Esophagus muscularis mucosa (tissue), 4 donors: ENCODE measurements at regions not wholly inside any gene's neighbourhood (a gene's known extent, or its start where the extent isn't known, plus 50 kb on each side); places are given as distances from the start of the nearest gene placed in this dataset.

Experiments
- EP300 ChIP-seq: sonication (generic); formaldehyde crosslinking; IDR thresholded peaks from one replicate; pipeline ENCODE4 v1.6.1; 2017; ENCODE audit warnings: antibody characterized with exemption
- POLR2A ChIP-seq: fragments of 450-650 bp; IDR thresholded peaks from one replicate; pipeline ENCODE4 v1.6.1; 2017; ENCODE audit warnings: antibody characterized with exemption, moderate library complexity, mild to moderate bottlenecking, low read depth
- TF ChIP-seq, protein P1 (sequence below), 3 experiments: fragments of 200-600 bp in 2 of 3; fragments of 450-650 bp in 1 of 3; sonication (generic) in 2 of 3; IDR thresholded peaks; one replicate each; pipeline ENCODE4 v1.5.1; 2017 to 2019; ENCODE audit warnings: antibody characterized with exemption in 3 of 3, mild to moderate bottlenecking in 2 of 3, moderate library complexity in 1 of 3

DNA sequence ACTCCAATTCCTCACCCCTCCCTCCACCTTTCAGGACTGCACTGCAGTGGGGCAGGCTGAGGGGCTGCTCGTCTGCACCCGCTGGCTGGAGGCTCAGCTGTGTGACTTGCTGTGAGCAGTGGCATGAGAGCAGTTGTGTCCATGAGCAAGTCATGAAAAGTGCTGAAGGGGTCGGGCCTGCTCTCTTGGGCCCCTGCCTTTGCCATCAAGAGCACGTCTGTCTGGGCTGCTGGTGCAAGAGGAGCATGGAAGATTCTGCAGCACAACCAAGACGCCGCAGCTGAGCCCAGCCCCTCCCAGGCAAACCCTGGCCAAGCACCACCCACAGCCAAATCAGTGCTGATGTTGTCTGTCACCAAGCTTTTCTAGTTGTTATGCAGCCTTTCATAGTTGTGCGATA, 284.3 kb downstream of the TCERG1L start:
- TF ChIP-seq, protein P1, sequence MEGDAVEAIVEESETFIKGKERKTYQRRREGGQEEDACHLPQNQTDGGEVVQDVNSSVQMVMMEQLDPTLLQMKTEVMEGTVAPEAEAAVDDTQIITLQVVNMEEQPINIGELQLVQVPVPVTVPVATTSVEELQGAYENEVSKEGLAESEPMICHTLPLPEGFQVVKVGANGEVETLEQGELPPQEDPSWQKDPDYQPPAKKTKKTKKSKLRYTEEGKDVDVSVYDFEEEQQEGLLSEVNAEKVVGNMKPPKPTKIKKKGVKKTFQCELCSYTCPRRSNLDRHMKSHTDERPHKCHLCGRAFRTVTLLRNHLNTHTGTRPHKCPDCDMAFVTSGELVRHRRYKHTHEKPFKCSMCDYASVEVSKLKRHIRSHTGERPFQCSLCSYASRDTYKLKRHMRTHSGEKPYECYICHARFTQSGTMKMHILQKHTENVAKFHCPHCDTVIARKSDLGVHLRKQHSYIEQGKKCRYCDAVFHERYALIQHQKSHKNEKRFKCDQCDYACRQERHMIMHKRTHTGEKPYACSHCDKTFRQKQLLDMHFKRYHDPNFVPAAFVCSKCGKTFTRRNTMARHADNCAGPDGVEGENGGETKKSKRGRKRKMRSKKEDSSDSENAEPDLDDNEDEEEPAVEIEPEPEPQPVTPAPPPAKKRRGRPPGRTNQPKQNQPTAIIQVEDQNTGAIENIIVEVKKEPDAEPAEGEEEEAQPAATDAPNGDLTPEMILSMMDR (IDR thresholded peaks at IDR 0.05): no peak
- TF ChIP-seq POLR2A (no peak), EP300 (no peak)
